CD14-positive monocyte (primary cell): ENCODE measurements at regions not wholly inside any gene's neighbourhood (a gene's known extent, or its start where the extent isn't known, plus 50 kb on each side); places are given as distances from the start of the nearest gene placed in this dataset.

Source experiments
- DNase-seq, 3 donors: peaks; one replicate each; pipeline ENCODE4 v3.0.0-alpha.2; 2011 to 2022
- H2AFZ ChIP-seq: 2 replicates; pipeline ENCODE4 v1.6.0; 2012; ENCODE audit warnings: mild to moderate bottlenecking, low read depth, low read length, inconsistent platforms; ENCODE audit not compliant: insufficient read depth, poor library complexity, severe bottlenecking
- H3K27ac ChIP-seq, 2 donors: 1 replicate in 1 of 2; 2 replicates in 1 of 2; pipeline ENCODE4 v1.5.1; 2012 to 2013; ENCODE audit warnings: low read length in 2 of 2, control low read depth in 1 of 2, inconsistent platforms in 1 of 2, low read depth in 1 of 2, mild to moderate bottlenecking in 1 of 2
- H3K27me3 ChIP-seq, 2 donors: one replicate each; pipeline versions ENCODE4 v1.6.0 to v1.6.1; 2011 to 2013; ENCODE audit warnings: low read length in 2 of 2; ENCODE audit not compliant: control insufficient read depth in 2 of 2, insufficient read depth in 2 of 2
- H3K36me3 ChIP-seq, 2 donors: replicated peaks in 1 of 2; 1 replicate in 1 of 2; 2 replicates in 1 of 2; pipeline versions ENCODE4 v1.5.1 to v1.6.1; 2012 to 2013; ENCODE audit warnings: low read length in 2 of 2, control low read depth in 1 of 2, inconsistent platforms in 1 of 2, mild to moderate bottlenecking in 1 of 2; ENCODE audit not compliant: insufficient read depth in 2 of 2, control insufficient read depth in 1 of 2
- H3K4me1 ChIP-seq, 2 donors: 1 replicate in 1 of 2; 2 replicates in 1 of 2; pipeline versions ENCODE4 v1.5.1 to v1.6.1; 2012 to 2013; ENCODE audit warnings: low read length in 2 of 2, control low read depth in 1 of 2, inconsistent platforms in 1 of 2, mild to moderate bottlenecking in 1 of 2, moderate library complexity in 1 of 2; ENCODE audit not compliant: insufficient read depth in 2 of 2, control insufficient read depth in 1 of 2
- H3K4me2 ChIP-seq: replicated peaks from 2 replicates; pipeline ENCODE3; 2012; ENCODE audit warnings: low read length, moderate library complexity, mild to moderate bottlenecking; ENCODE audit not compliant: poor library complexity, severe bottlenecking; ENCODE audit errors: extremely low read depth
- H3K4me3 ChIP-seq, 3 experiments: fragments of 200-600 bp in 1 of 3; sonication (generic) in 1 of 3; replicated peaks in 1 of 3; 1 replicate in 2 of 3; 2 replicates in 1 of 3; pipeline ENCODE4 v1.5.1; 2011 to 2013; ENCODE audit warnings: low read length in 3 of 3, mild to moderate bottlenecking in 3 of 3, control low read depth in 2 of 3, low read depth in 2 of 3, inconsistent platforms in 1 of 3, moderate library complexity in 1 of 3
- H3K79me2 ChIP-seq: 2 replicates; pipeline ENCODE4 v1.6.0; 2012; ENCODE audit warnings: mild to moderate bottlenecking, control low read depth, inconsistent platforms, low read length, moderate library complexity; ENCODE audit not compliant: insufficient read depth
- H3K9ac ChIP-seq: 2 replicates; pipeline ENCODE4 v1.6.0; 2017; ENCODE audit warnings: low read length, mild to moderate bottlenecking; ENCODE audit not compliant: insufficient read depth, poor library complexity, severe bottlenecking
- H3K9me3 ChIP-seq, 2 donors: replicated peaks in 1 of 2; 1 replicate in 1 of 2; 2 replicates in 1 of 2; pipeline versions ENCODE4 v1.5.1 to v1.6.1; 2012 to 2013; ENCODE audit warnings: low read length in 2 of 2, control low read depth in 1 of 2; ENCODE audit not compliant: control insufficient read depth in 1 of 2, insufficient read depth in 1 of 2
- H4K20me1 ChIP-seq: 2 replicates; pipeline ENCODE4 v1.6.0; 2012; ENCODE audit warnings: mild to moderate bottlenecking, low read length, control low read depth, moderate library complexity; ENCODE audit not compliant: insufficient read depth
- H3K27ac Mint-ChIP-seq, 7 donors: one replicate each; pipeline ENCODE4 v1.8.0; 2020; ENCODE audit warnings: mild to moderate bottlenecking in 7 of 7, mixed read lengths in 7 of 7, moderate library complexity in 6 of 7, inconsistent platforms in 2 of 7
- H3K27me3 Mint-ChIP-seq, 3 donors: one replicate each; pipeline ENCODE4 v1.8.0; 2021 to 2022; ENCODE audit warnings: low read depth in 3 of 3, mild to moderate bottlenecking in 3 of 3, mixed read lengths in 3 of 3, moderate library complexity in 3 of 3, inconsistent platforms in 1 of 3
- H3K36me3 Mint-ChIP-seq, 2 donors: one replicate each; pipeline ENCODE4 v1.8.0; 2020; ENCODE audit warnings: mixed read lengths in 2 of 2, inconsistent platforms in 1 of 2, mild to moderate bottlenecking in 1 of 2
- H3K4me1 Mint-ChIP-seq: one replicate; pipeline ENCODE4 v1.8.0; 2020; ENCODE audit warnings: mild to moderate bottlenecking, mixed read lengths
- H3K4me3 Mint-ChIP-seq, 2 donors: one replicate each; pipeline ENCODE4 v1.8.0; 2020; ENCODE audit warnings: mild to moderate bottlenecking in 2 of 2, mixed read lengths in 2 of 2, moderate library complexity in 1 of 2
- H3K9me3 Mint-ChIP-seq, 7 donors: one replicate each; pipeline ENCODE4 v1.8.0; 2020 to 2022; ENCODE audit warnings: mixed read lengths in 7 of 7, mild to moderate bottlenecking in 6 of 7, moderate library complexity in 6 of 7, inconsistent platforms in 2 of 7
- CTCF ChIP-seq: fragments of 200-600 bp; IDR thresholded peaks from one replicate; pipeline ENCODE4 v1.8.0; 2022; ENCODE audit warnings: antibody characterized with exemption, mild to moderate bottlenecking
- WGBS: methylation state at CpG from one replicate; pipeline ENCODE4 v1.1.5; 2013; ENCODE audit warnings: missing lambda C conversion rate; ENCODE audit not compliant: insufficient coverage; 5-methylcytosine and 5-hydroxymethylcytosine counted together
- intact Hi-C, 2 donors: fragments of 100-400 bp; cut with micrococcal nuclease; formaldehyde crosslinking; loops; one replicate each; pipeline versions ENCODE4 v1.15.0 to v1.15.1; 2023

GRCh38 chr11:70854201-70854600 lies 398.2 kb downstream of the SHANK2 start:
- no peak overlapping the region for H3K4me2 ChIP-seq
- H3K9ac ChIP-seq: no peak overlapping the region
- no peaks in the 10 kb centered on the region for H3K4me1 ChIP-seq
- no peak overlapping the region for H3K27ac Mint-ChIP-seq
- no peaks in the 10 kb centered on the region for H3K36me3 Mint-ChIP-seq
- no peak for TF ChIP-seq CTCF
- H3K27me3 Mint-ChIP-seq: peaks cover 3 to 7% (median 5%) of the 10 kb centered on the region in 3 donors
- DNase-seq: no peak
- H3K36me3 ChIP-seq: no peaks in the 10 kb centered on the region
- no peaks in the 10 kb centered on the region for H4K20me1 ChIP-seq
- intact Hi-C loops: no loop called here
- WGBS: 96% methylated on average over 3 of the region's 3 CpGs
- no peak overlapping the region for H3K4me3 Mint-ChIP-seq
- no peak overlapping the region for H2AFZ ChIP-seq
- no peaks in the 10 kb centered on the region for H3K27me3 ChIP-seq
- H3K9me3 ChIP-seq: no peaks in the 10 kb centered on the region
- no peak overlapping the region for H3K27ac ChIP-seq
- H3K79me2 ChIP-seq: no peaks in the 10 kb centered on the region
- H3K4me3 ChIP-seq: no peak overlapping the region
- H3K4me1 Mint-ChIP-seq: no peaks in the 10 kb centered on the region
- H3K9me3 Mint-ChIP-seq: peaks cover 0 to 5% (median 0%) of the 10 kb centered on the region in 7 donors

GRCh38 chr11:70854901-70855556 lies 397.3 kb downstream of the SHANK2 start:
- no peaks in the 10 kb centered on the region for H3K4me1 Mint-ChIP-seq
- 80% methylated on average over 1 of the region's 6 CpGs for WGBS
- H3K27me3 Mint-ChIP-seq: peaks cover 0 to 9% (median 5%) of the 10 kb centered on the region in 3 donors
- no peak overlapping the region for H3K27ac ChIP-seq
- no peak overlapping the region for H3K27ac Mint-ChIP-seq
- H2AFZ ChIP-seq: no peak overlapping the region
- no peaks in the 10 kb centered on the region for H3K36me3 Mint-ChIP-seq
- intact Hi-C loops: no loop called here
- no peak overlapping the region for H3K9ac ChIP-seq
- no peak overlapping the region for H3K4me3 Mint-ChIP-seq
- H3K9me3 ChIP-seq: no peaks in the 10 kb centered on the region
- H3K79me2 ChIP-seq: no peaks in the 10 kb centered on the region
- no peak overlapping the region for H3K4me2 ChIP-seq
- no peaks in the 10 kb centered on the region for H3K27me3 ChIP-seq
- TF ChIP-seq CTCF: no peak
- no peaks in the 10 kb centered on the region for H3K36me3 ChIP-seq
- H4K20me1 ChIP-seq: no peaks in the 10 kb centered on the region
- peaks cover 0 to 5% (median 0%) of the 10 kb centered on the region in 7 donors for H3K9me3 Mint-ChIP-seq
- H3K4me3 ChIP-seq: no peak overlapping the region
- no peaks in the 10 kb centered on the region for H3K4me1 ChIP-seq
- DNase-seq: no peak
